ENCODE measurements at regions not wholly inside any gene's neighbourhood (a gene's known extent, or its start where the extent isn't known, plus 50 kb on each side); places are given as distances from the start of the nearest gene placed in this dataset.

DNA sequence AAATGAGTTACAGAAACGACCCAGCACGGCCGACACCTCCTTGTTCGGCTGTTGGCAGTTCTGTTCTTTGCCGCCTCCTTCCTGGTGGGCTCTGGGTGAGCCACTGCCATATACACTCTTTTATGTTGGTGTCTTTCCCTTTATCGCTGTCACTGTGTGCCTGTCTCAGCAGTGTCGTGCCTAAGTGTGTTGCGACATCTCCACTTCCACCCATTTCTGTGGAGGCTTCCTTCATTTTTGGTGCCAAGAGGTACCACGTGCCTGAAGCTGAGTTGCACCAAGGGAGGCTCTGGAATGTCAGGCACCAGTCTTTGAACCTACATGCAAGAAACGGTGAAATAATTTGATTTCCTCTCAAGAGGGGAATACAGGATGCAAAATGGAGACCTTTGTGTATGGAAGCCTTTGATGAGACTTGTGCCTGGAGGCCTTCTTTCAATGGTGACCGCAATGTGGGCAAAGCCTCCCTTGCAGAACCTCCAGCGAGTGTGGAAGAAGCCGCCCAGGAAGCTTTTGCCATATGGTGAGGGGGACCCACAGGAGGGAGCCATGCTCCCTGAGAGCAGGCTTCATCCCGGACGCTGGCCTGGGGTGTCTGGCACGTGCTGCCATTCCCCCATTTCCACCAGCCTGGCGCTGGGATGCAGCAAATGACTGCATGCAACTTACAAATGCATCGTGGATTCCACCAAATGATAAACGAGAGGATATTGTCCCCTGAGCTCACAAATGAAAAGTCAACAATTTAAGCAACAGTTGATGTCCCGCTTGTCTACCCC, 136.2 kb downstream of the TEX29 start:
- no peak for DNase-seq (ENCODE audit: low spot score)

GRCh38 chr13:111458001-111458531, 137.6 kb downstream of the TEX29 start:
- DNase-seq (ENCODE audit: low spot score): no peak

GRCh38 chr13:111458739-111459138, 138.3 kb downstream of the TEX29 start:
- no peak for DNase-seq (ENCODE audit: low spot score)

DNA sequence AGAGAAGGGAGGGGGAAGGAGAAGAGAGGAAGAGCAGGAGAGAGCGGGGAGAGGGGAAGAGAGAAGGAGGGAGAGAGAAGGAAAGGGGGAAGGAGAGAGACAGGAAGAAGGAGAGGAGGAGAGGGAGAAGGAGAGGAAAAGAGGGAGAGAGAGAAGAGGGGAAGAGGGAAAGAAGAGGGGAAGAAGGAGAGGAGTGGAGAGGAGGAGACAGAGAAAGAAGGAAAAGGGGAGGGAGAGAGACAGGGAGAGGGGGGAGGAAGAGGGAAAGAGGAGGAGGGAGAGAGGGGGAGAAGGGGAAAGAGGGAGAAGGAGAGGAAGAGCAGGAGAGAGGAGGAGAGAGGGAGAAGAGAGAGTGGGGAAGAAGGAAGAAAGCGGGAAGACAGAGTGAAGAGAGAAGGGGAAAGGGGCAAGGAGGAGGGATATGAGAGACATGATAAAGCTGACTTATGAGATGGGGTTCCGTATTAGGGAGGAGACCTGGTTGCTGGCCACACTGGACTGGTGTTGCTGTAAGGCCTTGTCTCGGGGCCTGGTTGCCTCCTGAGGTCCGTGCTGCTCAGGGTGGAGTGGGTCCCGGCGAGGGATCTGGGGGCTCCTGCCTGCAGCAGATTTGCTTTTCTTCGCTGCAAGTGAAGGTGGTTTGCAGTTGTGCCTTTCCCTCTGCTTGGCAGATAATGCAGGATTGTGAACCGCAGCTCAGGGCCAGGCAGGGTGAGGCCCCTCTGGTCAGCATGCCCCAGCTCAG, 139.5 kb downstream of the TEX29 start:
- DNase-seq (ENCODE audit: low spot score): no peak

GRCh38 chr13:111460548-111461444, 140.4 kb downstream of the TEX29 start:
- no peak for DNase-seq (ENCODE audit: low spot score)

DNA sequence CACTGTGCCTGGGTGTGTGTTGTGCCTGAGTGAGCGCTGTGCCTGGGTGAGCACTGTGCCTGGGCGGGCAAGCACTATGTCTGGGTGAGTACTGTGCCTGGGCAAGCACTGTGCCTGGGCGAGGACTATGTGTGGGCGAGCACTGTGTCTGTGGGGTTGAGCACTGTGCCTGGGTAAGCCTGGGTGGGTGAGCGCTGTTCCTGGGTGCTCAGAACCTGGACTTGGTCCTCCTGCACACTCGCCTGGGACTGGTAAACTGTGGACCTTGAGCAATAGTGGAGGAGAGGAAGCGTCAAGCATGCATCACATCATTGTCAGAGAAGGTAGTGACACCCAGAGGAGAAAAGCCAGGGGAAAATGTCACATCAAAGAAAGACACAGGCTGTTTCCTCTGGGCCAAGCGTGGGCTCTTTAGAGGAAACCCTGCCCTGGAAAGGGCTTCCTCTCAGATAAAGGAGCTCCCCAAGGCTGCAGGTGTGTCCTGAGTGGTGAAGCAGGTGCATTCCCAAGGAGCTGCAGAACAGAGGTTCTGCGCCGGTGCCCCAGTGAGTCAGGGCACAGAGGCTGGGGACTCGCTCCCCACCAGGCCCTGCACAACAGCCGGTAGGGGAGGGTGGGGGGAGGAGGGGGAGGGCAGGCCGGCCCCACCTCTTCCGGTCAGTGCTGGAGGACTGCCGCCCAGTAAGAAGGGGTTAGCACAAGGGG, 141.2 kb downstream of the TEX29 start:
- DNase-seq (ENCODE audit: low spot score): no peak

- no peak for DNase-seq (ENCODE audit: low spot score)
These were observed 141.9 kb downstream of the TEX29 start for GRCh38 chr13:111462221-111462764.

DNA sequence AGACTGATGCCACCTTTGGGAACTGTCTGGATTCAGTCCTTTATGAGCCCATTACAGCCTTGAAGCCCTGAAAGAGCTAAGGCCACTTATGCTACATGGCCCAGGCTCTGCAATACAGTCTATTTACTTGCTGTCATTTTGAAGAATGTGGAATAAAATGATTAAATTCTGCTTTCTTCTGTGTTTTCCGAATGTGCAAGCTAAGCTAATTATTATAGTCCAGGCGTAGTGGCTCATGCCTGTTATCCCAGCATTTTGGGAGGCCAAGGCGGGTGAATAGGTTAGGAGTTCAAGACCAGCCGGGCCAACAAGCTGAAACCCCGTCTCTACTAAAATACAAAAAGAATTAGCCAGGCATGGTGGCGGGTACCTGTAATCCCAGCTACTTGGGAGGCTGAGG, 142.5 kb downstream of the TEX29 start:
- DNase-seq (ENCODE audit: low spot score): no peak

DNA sequence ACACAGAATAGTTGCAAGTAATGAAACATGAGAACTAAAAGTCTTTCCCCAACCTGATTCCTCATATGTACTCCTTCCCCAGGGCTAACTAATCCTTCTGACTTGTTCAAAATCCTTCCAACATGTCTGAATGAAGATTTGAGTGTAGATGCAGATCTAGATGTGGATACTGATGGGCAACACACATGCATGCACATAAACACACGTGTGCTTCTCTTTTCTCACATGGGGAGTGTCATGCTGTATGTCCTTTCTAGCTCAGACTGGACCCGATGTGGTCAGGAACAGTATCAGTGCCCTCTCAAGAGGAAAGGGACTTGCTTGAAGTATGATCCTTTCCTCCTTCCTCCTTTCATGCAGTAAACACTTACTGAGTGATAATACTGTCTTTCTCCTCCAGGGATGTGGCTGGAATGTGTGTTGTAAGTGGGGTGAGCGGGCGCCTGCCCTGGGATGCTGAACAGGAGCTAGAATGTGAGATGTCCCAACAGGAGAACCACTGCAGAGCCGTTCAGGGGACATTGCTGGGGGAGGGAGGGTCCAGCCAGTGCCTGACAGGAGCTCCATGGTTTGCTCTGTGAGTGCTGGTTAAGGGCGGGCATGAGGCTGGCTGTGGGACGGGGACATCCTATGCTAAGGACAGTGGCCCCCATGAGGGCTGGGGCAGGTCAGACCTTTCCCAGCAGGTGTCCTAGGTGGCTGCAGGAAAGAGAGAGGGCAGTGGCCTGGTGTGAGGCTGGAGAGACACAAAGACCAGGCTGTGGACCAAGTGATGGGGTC, 146.9 kb downstream of the TEX29 start:
- DNase-seq (ENCODE audit: low spot score): no peak

DNA sequence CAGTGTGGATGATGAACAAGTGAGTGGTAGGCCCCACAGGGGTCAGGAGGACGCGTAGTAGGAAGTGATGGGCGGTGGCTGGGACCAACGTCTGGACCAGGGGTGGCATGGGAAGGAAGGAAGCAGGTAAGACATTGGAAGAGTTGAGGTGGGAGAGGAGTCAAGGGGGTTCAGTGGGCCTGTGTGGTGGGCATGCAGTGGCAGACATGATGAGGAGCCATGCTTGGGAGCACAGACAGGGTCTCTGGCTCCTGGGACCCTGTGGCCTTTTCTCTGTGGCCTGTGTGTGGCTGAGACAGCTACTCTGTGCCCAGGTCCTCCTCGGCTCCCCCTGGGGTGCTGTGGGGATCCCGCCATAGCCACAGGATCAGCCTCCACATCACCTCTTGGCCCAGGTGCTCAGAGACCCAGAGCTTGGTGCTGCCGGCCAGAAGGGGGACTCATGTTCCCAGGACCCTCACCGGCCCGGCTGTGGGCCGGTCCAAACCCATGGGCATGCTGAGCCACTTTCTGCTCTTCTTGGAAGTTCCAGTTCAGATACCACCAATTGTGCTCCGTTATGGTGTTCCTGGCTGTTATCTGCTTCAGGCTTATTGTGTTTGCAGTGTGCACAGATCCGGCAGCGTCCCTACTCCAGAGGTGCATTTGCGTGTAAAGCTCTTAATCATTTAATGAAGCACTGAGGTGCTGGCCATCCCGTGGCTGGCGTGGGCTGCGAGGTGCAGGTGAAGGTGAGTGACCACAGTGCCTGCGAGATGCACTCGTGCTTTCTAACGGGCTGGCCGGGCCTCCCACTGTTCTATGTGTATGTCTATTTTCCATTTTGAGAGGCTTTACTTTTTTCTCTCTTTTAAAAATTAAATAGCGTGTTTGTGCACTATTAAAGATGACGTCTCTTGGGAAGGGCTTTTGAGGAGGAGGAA, 147.9 kb downstream of the TEX29 start:
- no peak for DNase-seq (ENCODE audit: low spot score)

DNA sequence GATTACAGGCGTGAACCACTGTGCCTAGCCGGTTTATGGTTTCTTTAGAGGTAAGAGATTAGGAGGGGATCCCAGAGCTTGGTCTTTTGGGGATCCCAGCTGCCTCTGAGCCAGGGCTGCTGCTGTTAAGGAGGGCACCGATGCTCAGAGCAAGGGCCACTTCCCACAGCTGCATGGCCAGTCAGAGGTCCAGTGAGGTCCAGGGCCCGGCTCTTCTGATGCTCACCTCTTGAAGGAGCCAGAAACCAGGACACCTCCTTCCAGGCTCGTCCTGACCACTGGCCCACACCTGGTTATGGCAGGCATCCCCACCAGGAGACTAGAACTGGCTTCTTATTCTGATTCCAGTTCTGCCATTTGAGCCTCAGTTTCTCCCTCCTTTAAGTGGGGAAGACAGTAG, 149.0 kb downstream of the TEX29 start:
- no peak for DNase-seq (ENCODE audit: low spot score)

GRCh38 chr13:111469916-111470506, 149.6 kb downstream of the TEX29 start:
- DNase-seq (ENCODE audit: low spot score): no peak

DNA sequence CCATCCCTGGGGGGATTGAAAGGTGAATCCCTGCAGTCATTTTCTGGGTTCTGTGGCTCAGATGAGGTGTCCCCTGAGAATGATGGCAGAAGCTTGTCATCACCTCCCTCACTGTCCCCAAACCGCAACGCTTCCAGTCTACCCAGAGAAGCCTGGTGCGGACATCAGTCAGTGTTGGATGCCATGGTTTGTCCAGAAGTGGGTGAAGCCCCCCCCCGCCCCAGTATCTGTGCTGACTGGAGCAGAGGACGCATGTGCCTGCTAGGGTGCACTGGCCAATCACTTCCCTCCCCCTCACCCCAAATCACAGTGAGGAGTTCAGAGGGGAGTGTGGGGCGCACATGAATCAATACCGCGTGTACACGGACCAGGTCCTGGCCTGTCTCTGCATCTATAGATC, 150.5 kb downstream of the TEX29 start:
- no peak for DNase-seq (ENCODE audit: low spot score)

GRCh38 chr13:111472083-111472482, 151.6 kb downstream of the TEX29 start:
- DNase-seq (ENCODE audit: low spot score): no peak

GRCh38 chr13:111472559-111473460, 152.4 kb downstream of the TEX29 start:
- no peak for DNase-seq (ENCODE audit: low spot score)

DNA sequence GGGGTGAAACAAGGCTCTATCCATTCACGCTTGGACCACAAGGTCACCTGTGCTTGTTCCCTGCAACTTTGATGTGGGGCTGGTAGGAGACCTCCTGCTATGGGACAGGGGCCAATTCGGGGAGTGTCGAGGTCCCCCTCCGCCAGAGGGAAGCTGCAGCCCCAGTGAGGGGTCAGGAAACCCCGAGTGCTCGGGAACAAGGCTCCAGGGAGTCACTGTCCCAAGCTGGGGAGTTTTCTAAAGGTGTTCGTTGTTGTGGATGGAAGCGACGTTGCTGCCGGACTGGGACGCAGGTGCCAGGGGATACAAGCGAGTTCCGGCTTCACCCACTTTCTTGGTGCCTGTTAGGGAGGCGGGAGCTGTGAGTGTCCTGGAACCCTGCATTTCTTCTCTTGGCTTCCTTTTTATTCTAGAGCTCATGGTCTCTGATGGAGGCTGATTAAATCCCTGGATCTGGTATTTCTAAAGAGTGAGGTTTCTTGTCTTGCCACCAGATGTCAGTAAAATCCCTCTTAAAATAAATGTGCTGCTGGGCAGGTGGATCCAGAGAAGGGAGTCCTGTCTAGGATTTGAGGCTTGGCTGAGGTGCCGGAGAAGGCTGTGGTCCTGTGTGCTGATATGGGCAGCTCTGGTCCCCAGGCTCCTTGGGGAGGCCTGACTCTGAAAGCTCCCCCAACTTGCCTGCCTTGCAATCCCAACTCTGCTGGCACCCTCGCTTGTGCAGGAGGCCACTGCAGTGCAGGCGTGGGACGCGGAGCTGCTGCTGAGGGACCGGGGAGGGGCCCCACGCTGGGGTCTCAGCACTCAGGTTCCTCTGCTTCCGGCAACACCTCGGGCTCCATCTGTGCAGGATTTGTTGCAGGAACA, 153.9 kb downstream of the TEX29 start:
- no peak for DNase-seq (ENCODE audit: low spot score)

GRCh38 chr13:111475488-111475887, 155.0 kb downstream of the TEX29 start:
- no peak for DNase-seq (ENCODE audit: low spot score)
